SK-N-MC (cell line): ENCODE measurements at regions not wholly inside any gene's neighbourhood (a gene's known extent, or its start where the extent isn't known, plus 50 kb on each side); places are given as distances from the start of the nearest gene placed in this dataset.

Experiments used
- EZH2 ChIP-seq: fragments of 200-600 bp; sonication (generic); IDR thresholded peaks from one replicate; pipeline ENCODE4 v1.6.1; 2017; ENCODE audit warnings: antibody characterized with exemption
- POLR2AphosphoS5 ChIP-seq: IDR thresholded peaks from 2 replicates; pipeline ENCODE4 v1.6.1; 2012; ENCODE audit warnings: mild to moderate bottlenecking, low read depth, low read length, borderline replicate concordance

DNA sequence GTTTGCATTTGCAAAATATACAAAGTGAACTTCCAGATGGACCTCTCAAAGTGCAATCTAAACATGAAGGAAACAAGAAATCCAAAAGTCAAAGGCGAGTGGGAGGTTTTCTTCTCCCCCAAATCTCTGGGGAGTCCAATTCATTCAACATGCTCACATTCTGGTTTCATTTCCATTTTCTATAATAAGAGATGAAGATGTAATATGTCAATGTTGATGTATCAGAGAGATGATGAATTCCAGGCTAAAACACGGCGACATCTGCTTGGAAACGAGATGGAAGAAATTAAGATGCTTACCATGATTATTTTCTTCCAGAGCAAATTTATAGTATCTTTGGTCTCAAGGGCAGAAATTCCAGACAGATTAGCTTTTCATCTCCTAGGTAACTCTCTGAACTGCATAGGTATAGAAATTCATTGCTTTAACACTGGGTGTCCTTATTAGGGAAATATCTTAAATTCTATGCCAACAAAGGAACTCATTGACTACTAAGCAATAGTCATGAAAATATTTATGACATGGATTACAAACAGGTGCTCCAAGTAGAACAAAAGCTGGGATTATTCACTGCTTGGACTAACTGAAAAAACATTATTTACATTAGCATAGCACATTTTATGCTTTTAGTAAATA is 287.9 kb downstream of the SEC61B start:
- TF ChIP-seq EZH2 (no peak), POLR2AphosphoS5 (no peak)
